HCT116 (cell line): ENCODE measurements at regions not wholly inside any gene's neighbourhood (a gene's known extent, or its start where the extent isn't known, plus 50 kb on each side); places are given as distances from the start of the nearest gene placed in this dataset.

Source experiments
- ATAC-seq: fragments of 200-7000 bp; cut with Tn5 transposase; 2 replicates; pipeline ENCODE4 v1.9.1; 2020; ENCODE audit warnings: mild to moderate bottlenecking, moderate library complexity
- BruUV-seq: library from RNA; stranded (reverse); fragments of 400-500 nt; replicated peaks from 2 replicates; lab custom pipeline; 2021; lab: Mats Ljungman, UMichigan
- CTCF ChIA-PET: fragments of 300-600 bp; sonication (Branson Sonifier 250); formaldehyde crosslinking; loops from one replicate; lab custom pipeline; 2021; ENCODE audit warnings: antibody characterized with exemption; lab: Charles Lee
- POLR2A ChIA-PET: fragments of 300-600, 350-600 bp; sonication (Branson Sonifier 250); formaldehyde crosslinking; loops from one replicate; lab custom pipeline; 2021; ENCODE audit warnings: antibody characterized with exemption; lab: Charles Lee
- RAD21 ChIA-PET, 2 experiments: fragments of 300-600 bp; sonication (Branson Sonifier 250); formaldehyde crosslinking; loops; one replicate each; lab custom pipeline; 2023; ENCODE audit warnings: low total read pairs in 2 of 2; ENCODE audit not compliant: uncharacterized antibody in 2 of 2, unreplicated experiment in 2 of 2, low non-redundant PET in 1 of 2; lab: Charles Lee
- DNase-seq: peaks from one replicate; pipeline ENCODE4 v3.0.0-alpha.2; 2010; ENCODE audit warnings: low read depth, low spot score
- H2AFZ ChIP-seq: fragments of 200-600 bp; shearing (Covaris generic), sonication (generic); 2 replicates; pipeline ENCODE4 v1.6.1; 2017; ENCODE audit warnings: low read depth, mixed run types, mixed read lengths, antibody characterized with exemption, low read length; ENCODE audit not compliant: poor library complexity, severe bottlenecking
- H3K27ac ChIP-seq: 2 replicates; pipeline ENCODE4 v1.5.1; 2012; ENCODE audit warnings: low read depth, low read length
- H3K27me3 ChIP-seq: fragments of 200-600 bp; sonication (generic); 2 replicates; pipeline ENCODE4 v1.6.1; 2016; ENCODE audit warnings: mixed run types, low read length, mixed read lengths; ENCODE audit not compliant: insufficient read depth
- H3K36me3 ChIP-seq, 2 experiments: fragments of 200-500 bp in 1 of 2; fragments of 200-600 bp in 1 of 2; sonication (Bioruptor generic) in 1 of 2; sonication (generic) in 1 of 2; 2 replicates each; pipeline versions ENCODE4 v1.5.1 to v1.6.1; 2014 to 2016; ENCODE audit warnings: low read length in 2 of 2, inconsistent platforms in 1 of 2, mixed read lengths in 1 of 2, mixed run types in 1 of 2; ENCODE audit not compliant: insufficient read depth in 2 of 2, control insufficient read depth in 1 of 2
- H3K4me1 ChIP-seq, 2 experiments: fragments of 200-600 bp in 1 of 2; sonication (generic) in 1 of 2; 2 replicates each; pipeline versions ENCODE4 v1.5.1 to v1.6.1; 2012 to 2017; ENCODE audit warnings: low read length in 2 of 2, inconsistent platforms in 1 of 2, mild to moderate bottlenecking in 1 of 2, mixed read lengths in 1 of 2, mixed run types in 1 of 2, moderate library complexity in 1 of 2; ENCODE audit not compliant: insufficient read depth in 2 of 2, control insufficient read depth in 1 of 2
- H3K4me2 ChIP-seq: fragments of 200-600 bp; sonication (generic); 2 replicates; pipeline ENCODE4 v1.6.1; 2017; ENCODE audit warnings: mixed run types, low read length, mixed read lengths
- H3K4me3 ChIP-seq, 2 experiments: fragments of 200-600 bp in 1 of 2; sonication (generic) in 1 of 2; replicated peaks in 1 of 2; 2 replicates each; pipeline ENCODE4 v1.5.1; 2011 to 2016; ENCODE audit warnings: low read length in 2 of 2, control low read depth in 1 of 2, low read depth in 1 of 2, mild to moderate bottlenecking in 1 of 2, mixed read lengths in 1 of 2, mixed run types in 1 of 2
- H3K79me2 ChIP-seq: fragments of 200-600 bp; sonication (generic); 2 replicates; pipeline ENCODE4 v1.6.1; 2017; ENCODE audit warnings: mild to moderate bottlenecking, mixed run types, low read length, moderate library complexity, mixed read lengths; ENCODE audit not compliant: insufficient read depth
- H3K9ac ChIP-seq: fragments of 200-600 bp; sonication (generic); 2 replicates; pipeline ENCODE4 v1.6.1; 2016; ENCODE audit warnings: low read length, mixed read lengths
- H3K9me2 ChIP-seq: fragments of 200-600 bp; sonication (generic), shearing (Covaris generic); 2 replicates; pipeline ENCODE4 v1.6.1; 2017; ENCODE audit warnings: mixed run types, mild to moderate bottlenecking, moderate library complexity; ENCODE audit not compliant: insufficient read depth
- H3K9me3 ChIP-seq, 2 experiments: fragments of 200-500 bp in 1 of 2; fragments of 200-600 bp in 1 of 2; sonication (Bioruptor generic) in 1 of 2; sonication (generic) in 1 of 2; 2 replicates each; pipeline ENCODE4 v1.6.1; 2014 to 2017; ENCODE audit warnings: low read length in 2 of 2, mixed read lengths in 2 of 2, inconsistent platforms in 1 of 2, low read depth in 1 of 2, mild to moderate bottlenecking in 1 of 2, mixed run types in 1 of 2, moderate library complexity in 1 of 2; ENCODE audit not compliant: control insufficient read depth in 1 of 2, insufficient read depth in 1 of 2
- H4K20me1 ChIP-seq: fragments of 200-600 bp; sonication (generic), shearing (Covaris generic); 2 replicates; pipeline ENCODE4 v1.6.1; 2017; ENCODE audit warnings: mixed run types, mild to moderate bottlenecking, moderate library complexity; ENCODE audit not compliant: insufficient read depth
- ATF3 ChIP-seq: IDR thresholded peaks from 2 replicates; pipeline ENCODE4 v1.6.1; 2012
- ELF1 ChIP-seq: IDR thresholded peaks from 2 replicates; pipeline ENCODE4 v1.6.1; 2012; ENCODE audit warnings: low read depth, borderline replicate concordance
- EZH2phosphoT487 ChIP-seq: fragments of 200-600 bp; IDR thresholded peaks from 2 replicates; pipeline ENCODE4 v1.6.1; 2018; ENCODE audit warnings: antibody characterized with exemption, borderline replicate concordance
- FOSL1 ChIP-seq: IDR thresholded peaks from 2 replicates; pipeline ENCODE4 v1.6.1; 2012; ENCODE audit warnings: low read depth
- MAX ChIP-seq: IDR thresholded peaks from 2 replicates; pipeline ENCODE4 v1.6.1; 2012
- SIN3A ChIP-seq: IDR thresholded peaks from 2 replicates; pipeline ENCODE4 v1.6.1; 2012; ENCODE audit warnings: low read depth
- SRF ChIP-seq: IDR thresholded peaks from 2 replicates; pipeline ENCODE4 v1.6.1; 2012; ENCODE audit warnings: low read depth
- TCF7L2 ChIP-seq: IDR thresholded peaks from 2 replicates; pipeline ENCODE4 v1.7.0; 2011; ENCODE audit warnings: borderline replicate concordance, inconsistent platforms; ENCODE audit not compliant: insufficient read depth, insufficient read length; ENCODE audit errors: extremely low read depth
- ZFX ChIP-seq: fragments of 450-650 bp; IDR thresholded peaks from 2 replicates; pipeline ENCODE4 v1.6.1; 2017
- ZNF274 ChIP-seq: fragments of 200-500 bp; sonication (Bioruptor generic); IDR thresholded peaks from 2 replicates; pipeline ENCODE4 v1.6.1; 2014; ENCODE audit warnings: mild to moderate bottlenecking, low read depth, low read length, inconsistent platforms
- intact Hi-C: fragments of 100-400 bp; cut with micrococcal nuclease; formaldehyde crosslinking; loops from 2 replicates; pipeline ENCODE4 v1.10.0; 2022

GRCh38 chr5:42952578-42952974, 87.5 kb downstream of the ANXA2R start:
- ChIA-PET POLR2A (no interaction called here), CTCF (no interaction called here), RAD21 (no interaction called here)
- H3K79me2 ChIP-seq = no peaks in the 10 kb centered on the region
- no peaks in the 10 kb centered on the region for H4K20me1 ChIP-seq
- TF ChIP-seq FOSL1 (no peak), ZFX (no peak), ZNF274 (no peak), ATF3 (no peak), TCF7L2 (no peak)
- ATAC-seq = no peak
- H2AFZ ChIP-seq = no peak overlapping the region
- peaks cover 16 to 27% of the 10 kb centered on the region in 2 experiments for H3K4me1 ChIP-seq
- H3K9ac ChIP-seq = no peak overlapping the region
- DNase-seq = no peak
- no TSS peak for BruUV-seq
- no peak overlapping the region for H3K4me2 ChIP-seq
- peaks cover 6 to 28% of the 10 kb centered on the region in 2 experiments; a peak in 2 of 4 replicates for H3K9me3 ChIP-seq
- no peaks in the 10 kb centered on the region for H3K9me2 ChIP-seq
- intact Hi-C loops = no loop called here
- H3K27ac ChIP-seq = no peak overlapping the region
- H3K4me3 ChIP-seq = no peak overlapping the region
- no peaks in the 10 kb centered on the region for H3K27me3 ChIP-seq
- no peaks in the 10 kb centered on the region; a peak in 1 of 4 replicates for H3K36me3 ChIP-seq

GRCh38 chr5:42951293-42951840, 88.8 kb downstream of the ANXA2R start:
- ATAC-seq (no peak), DNase-seq (no peak)
- H3K4me3 ChIP-seq = peak overlapping the region in 1 of 2 experiments; percentile 43; a peak in 1 of 4 replicates
- peak overlapping the region; percentile 54; the same call in 1 of the 2 replicates for H3K9ac ChIP-seq
- no peak overlapping the region for H2AFZ ChIP-seq
- ChIA-PET RAD21 (no interaction called here), POLR2A (no interaction called here), CTCF (no interaction called here)
- H4K20me1 ChIP-seq = no peaks in the 10 kb centered on the region
- H3K4me2 ChIP-seq = peak overlapping the region; percentile 71
- no peaks in the 10 kb centered on the region for H3K27me3 ChIP-seq
- H3K9me2 ChIP-seq = no peaks in the 10 kb centered on the region
- no peaks in the 10 kb centered on the region for H3K79me2 ChIP-seq
- H3K36me3 ChIP-seq = no peaks in the 10 kb centered on the region; a peak in 1 of 4 replicates
- H3K27ac ChIP-seq = peak overlapping the region; percentile 93
- BruUV-seq = TSS peak; percentile 62
- intact Hi-C loops = no loop called here
- H3K9me3 ChIP-seq = peaks cover 6 to 28% of the 10 kb centered on the region in 2 experiments; a peak in 2 of 4 replicates
- no peak for TF ChIP-seq ZFX
- TF ChIP-seq SRF = no peak
- no peak for TF ChIP-seq SIN3A
- no peak for TF ChIP-seq EZH2phosphoT487
- no peak for TF ChIP-seq MAX
- no peak for TF ChIP-seq ELF1
- H3K4me1 ChIP-seq = peaks cover 16 to 27% of the 10 kb centered on the region in 2 experiments
